ENCODE measurements at regions not wholly inside any gene's neighbourhood (a gene's known extent, or its start where the extent isn't known, plus 50 kb on each side); places are given as distances from the start of the nearest gene placed in this dataset.
"Not testable (repeated sequence)": the region's sequence is repeated elsewhere in the genome, so short reads cannot be mapped to it uniquely, and the experiment has no call there.

DNA sequence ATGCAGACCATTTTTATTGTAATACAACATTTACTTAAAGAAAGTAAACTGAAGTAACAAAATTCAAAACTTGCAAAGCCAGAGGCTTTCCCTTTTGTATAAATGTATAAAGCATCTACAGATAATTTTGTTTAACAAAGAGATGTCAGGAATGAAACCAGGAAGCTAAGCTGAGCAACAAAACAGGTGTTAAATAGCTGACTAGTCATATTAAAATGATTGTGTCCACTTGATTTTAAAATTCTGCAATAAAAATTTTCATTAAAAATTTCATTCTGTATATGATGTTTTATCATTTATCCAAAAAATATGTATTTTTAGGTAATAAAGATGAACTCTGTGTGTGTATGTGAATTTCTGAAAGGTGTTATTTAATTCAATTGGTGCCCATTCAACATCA lies 72.0 kb upstream of the TRAM1L1 start:
- Histone ChIP-seq H3K36me3 (no peaks in the 10 kb centered on the region), H3K9me3 (no peaks in the 10 kb centered on the region), H3K4me3 (no peak overlapping the region), H3K27ac (no peak overlapping the region), H3K4me1 (no peaks in the 10 kb centered on the region), H3K27me3 (no peaks in the 10 kb centered on the region)
- ATAC-seq = no peak
- TF ChIP-seq POLR2AphosphoS5 (IDR thresholded peaks at IDR 0.05) (no peak), POLR2A (IDR thresholded peaks at IDR 0.05) (no peak), EP300 (IDR thresholded peaks at IDR 0.05) (no peak)
- TF ChIP-seq, protein P1, sequence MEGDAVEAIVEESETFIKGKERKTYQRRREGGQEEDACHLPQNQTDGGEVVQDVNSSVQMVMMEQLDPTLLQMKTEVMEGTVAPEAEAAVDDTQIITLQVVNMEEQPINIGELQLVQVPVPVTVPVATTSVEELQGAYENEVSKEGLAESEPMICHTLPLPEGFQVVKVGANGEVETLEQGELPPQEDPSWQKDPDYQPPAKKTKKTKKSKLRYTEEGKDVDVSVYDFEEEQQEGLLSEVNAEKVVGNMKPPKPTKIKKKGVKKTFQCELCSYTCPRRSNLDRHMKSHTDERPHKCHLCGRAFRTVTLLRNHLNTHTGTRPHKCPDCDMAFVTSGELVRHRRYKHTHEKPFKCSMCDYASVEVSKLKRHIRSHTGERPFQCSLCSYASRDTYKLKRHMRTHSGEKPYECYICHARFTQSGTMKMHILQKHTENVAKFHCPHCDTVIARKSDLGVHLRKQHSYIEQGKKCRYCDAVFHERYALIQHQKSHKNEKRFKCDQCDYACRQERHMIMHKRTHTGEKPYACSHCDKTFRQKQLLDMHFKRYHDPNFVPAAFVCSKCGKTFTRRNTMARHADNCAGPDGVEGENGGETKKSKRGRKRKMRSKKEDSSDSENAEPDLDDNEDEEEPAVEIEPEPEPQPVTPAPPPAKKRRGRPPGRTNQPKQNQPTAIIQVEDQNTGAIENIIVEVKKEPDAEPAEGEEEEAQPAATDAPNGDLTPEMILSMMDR (IDR thresholded peaks at IDR 0.05) = no peak

DNA sequence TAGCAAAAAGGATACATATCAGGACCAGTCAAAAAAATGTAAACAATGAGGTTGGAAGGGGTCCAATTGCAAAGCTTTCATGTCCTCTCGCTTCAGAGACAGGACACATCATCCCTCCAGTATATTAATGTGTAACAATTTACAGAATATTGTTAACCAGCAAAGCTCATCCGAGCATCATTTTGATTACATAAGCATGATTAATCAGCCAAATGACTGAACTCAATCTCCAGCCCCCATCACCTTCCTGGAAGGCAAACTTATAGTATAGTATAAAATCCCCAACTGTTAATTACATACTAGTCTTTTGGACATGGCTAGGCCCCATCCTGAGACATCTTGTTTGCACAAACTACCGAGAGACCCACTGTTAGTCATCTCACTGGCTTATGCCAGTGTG lies 77.6 kb upstream of the TRAM1L1 start:
- Histone ChIP-seq H3K27ac (no peak overlapping the region), H3K36me3 (no peaks in the 10 kb centered on the region), H3K27me3 (no peaks in the 10 kb centered on the region), H3K4me1 (no peaks in the 10 kb centered on the region), H3K9me3 (no peaks in the 10 kb centered on the region), H3K4me3 (no peak overlapping the region)
- 46 to 58% methylated on average over 2 of the region's 3 CpGs for WGBS, 2 donors (ENCODE audit: low coverage in 1 of 2)
- no peak for ATAC-seq
- TF ChIP-seq, protein P1 (IDR thresholded peaks at IDR 0.05) = no peak
- TF ChIP-seq EP300 (IDR thresholded peaks at IDR 0.05) = no peak
- TF ChIP-seq POLR2AphosphoS5 (IDR thresholded peaks at IDR 0.05) = no peak
- TF ChIP-seq POLR2A (IDR thresholded peaks at IDR 0.05) = no peak

DNA sequence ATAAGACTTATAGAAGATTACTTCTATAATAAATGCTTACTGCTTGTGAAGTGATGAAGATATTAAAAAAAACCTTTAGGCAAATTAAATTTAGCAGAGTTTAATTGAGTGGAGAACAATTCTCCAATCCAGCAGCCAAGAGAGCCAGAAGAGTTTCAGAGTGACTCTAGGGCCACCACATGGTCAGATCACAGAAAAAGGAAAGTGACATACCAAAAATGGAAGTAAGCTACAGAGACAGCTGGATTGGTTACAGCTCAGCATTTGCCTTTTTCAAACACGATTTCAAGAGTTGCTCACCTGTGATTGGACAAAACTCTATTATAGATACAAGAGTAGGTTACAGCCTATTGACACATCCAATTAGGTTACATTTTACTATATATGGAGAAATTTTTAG lies 79.0 kb upstream of the TRAM1L1 start:
- no peaks in the 10 kb centered on the region for H3K27me3 ChIP-seq
- TF ChIP-seq POLR2A (IDR thresholded peaks at IDR 0.05) (no peak), EP300 (IDR thresholded peaks at IDR 0.05) (no peak)
- H3K9me3 ChIP-seq = no peaks in the 10 kb centered on the region
- no peak overlapping the region for H3K27ac ChIP-seq
- no peaks in the 10 kb centered on the region for H3K36me3 ChIP-seq
- no peaks in the 10 kb centered on the region for H3K4me1 ChIP-seq
- no peak for ATAC-seq
- WGBS, 2 donors (ENCODE audit: low coverage in 1 of 2) = 40 to 57% methylated on average over 1 of the region's 1 CpG
- H3K4me3 ChIP-seq = no peak overlapping the region

DNA sequence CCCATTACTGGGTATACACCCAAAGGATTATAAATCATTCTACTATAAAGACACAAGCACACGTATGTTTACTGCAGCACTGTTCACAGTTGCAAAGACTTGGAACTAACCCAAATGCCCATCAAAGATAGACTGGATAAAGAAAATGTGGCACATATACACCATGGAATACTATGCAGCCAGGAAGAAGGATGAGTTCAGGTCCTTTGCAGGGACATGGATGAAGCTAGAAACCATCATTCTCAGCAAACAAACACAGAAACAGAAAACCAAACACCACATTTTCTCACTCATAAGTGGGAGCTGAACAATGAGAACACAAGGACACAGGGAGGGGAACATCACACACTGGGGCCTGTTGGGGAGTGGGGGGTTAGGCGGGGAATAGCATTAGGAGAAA lies 90.0 kb upstream of the TRAM1L1 start:
- not testable (repeated sequence) for H3K4me3 ChIP-seq, H3K27me3 ChIP-seq, ATAC-seq, H3K27ac ChIP-seq, H3K36me3 ChIP-seq, H3K4me1 ChIP-seq
- peaks cover 0 to 12% (median 0%) of the 10 kb centered on the region in 3 donors for H3K9me3 ChIP-seq
- 91% methylated on average over 2 of the region's 2 CpGs; no CpG with 5 or more reads in 1 of the 2 donors for WGBS, 2 donors (ENCODE audit: low coverage in 1 of 2)

DNA sequence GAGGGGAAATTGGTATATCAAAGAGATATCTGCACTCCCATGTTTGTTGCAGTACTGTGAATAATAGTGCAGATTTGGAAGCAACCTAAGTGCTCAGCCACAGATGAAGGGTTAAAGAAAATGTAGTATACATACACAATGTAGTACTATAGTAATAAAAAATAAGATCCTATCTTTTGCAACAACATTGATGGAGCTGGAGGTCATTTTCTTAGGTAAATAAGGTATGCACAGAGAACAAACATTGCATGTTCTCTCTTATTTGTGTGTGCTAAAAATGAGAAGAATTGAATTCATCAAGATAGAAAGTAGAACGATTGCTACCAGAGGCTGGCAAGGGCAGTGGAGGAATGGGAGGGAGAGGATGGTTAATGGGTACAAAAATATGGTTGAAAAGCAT lies 117.9 kb upstream of the TRAM1L1 start:
- no peak for ATAC-seq
- no peaks in the 10 kb centered on the region for H3K4me1 ChIP-seq
- H3K27me3 ChIP-seq = no peaks in the 10 kb centered on the region
- no peaks in the 10 kb centered on the region for H3K9me3 ChIP-seq
- no peak overlapping the region for H3K27ac ChIP-seq
- no peaks in the 10 kb centered on the region for H3K36me3 ChIP-seq
- TF ChIP-seq EP300 (IDR thresholded peaks at IDR 0.05) (no peak), POLR2AphosphoS5 (IDR thresholded peaks at IDR 0.05) (no peak), POLR2A (IDR thresholded peaks at IDR 0.05) (no peak)
- TF ChIP-seq, protein P1 (IDR thresholded peaks at IDR 0.05) = no peak
- WGBS, 2 donors (ENCODE audit: low coverage in 1 of 2) = 73 to 100% methylated on average over 1 of the region's 1 CpG
- no peak overlapping the region for H3K4me3 ChIP-seq

DNA sequence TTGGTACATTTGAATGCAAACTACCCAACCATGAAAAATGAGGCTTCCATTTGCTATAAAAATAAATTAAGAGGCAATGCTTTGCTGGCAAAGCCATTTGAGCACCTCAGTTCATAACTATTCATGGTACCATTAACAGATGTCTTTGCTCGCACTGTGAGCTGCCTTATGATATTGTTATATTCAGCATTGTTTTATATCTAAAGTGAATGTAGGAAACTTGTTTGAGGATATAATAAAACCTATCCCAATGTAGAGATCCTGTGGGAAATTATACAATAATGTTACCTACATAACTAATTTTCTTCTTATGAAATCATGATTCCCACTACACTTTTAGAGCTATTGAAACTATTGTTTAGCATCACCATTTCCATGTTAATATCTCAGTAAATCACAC lies 125.2 kb upstream of the TRAM1L1 start:
- no peaks in the 10 kb centered on the region for H3K36me3 ChIP-seq
- H3K9me3 ChIP-seq = no peaks in the 10 kb centered on the region
- H3K27me3 ChIP-seq = no peaks in the 10 kb centered on the region
- no peak for ATAC-seq
- no peak overlapping the region for H3K27ac ChIP-seq
- no peaks in the 10 kb centered on the region for H3K4me1 ChIP-seq
- WGBS, 2 donors (ENCODE audit: low coverage in 1 of 2) = 67 to 94% methylated on average over 1 of the region's 1 CpG
- H3K4me3 ChIP-seq = no peak overlapping the region
- TF ChIP-seq POLR2AphosphoS5 (IDR thresholded peaks at IDR 0.05) (no peak), POLR2A (IDR thresholded peaks at IDR 0.05) (no peak), EP300 (IDR thresholded peaks at IDR 0.05) (no peak)
- TF ChIP-seq, protein P1 (IDR thresholded peaks at IDR 0.05) = no peak

Data from gastroesophageal sphincter (tissue), 4 donors.